Muscle layer of colon (tissue), 2 donors: ENCODE measurements at regions not wholly inside any gene's neighbourhood (a gene's known extent, or its start where the extent isn't known, plus 50 kb on each side); places are given as distances from the start of the nearest gene placed in this dataset.

Source experiments
- H3K27ac ChIP-seq: one replicate; pipeline ENCODE4 v1.7.0; 2013; ENCODE audit warnings: low read depth, mild to moderate bottlenecking, low read length, moderate library complexity
- H3K27me3 ChIP-seq, 2 donors: one replicate each; pipeline ENCODE4 v1.7.0; 2013; ENCODE audit warnings: low read length in 2 of 2, mild to moderate bottlenecking in 2 of 2; ENCODE audit not compliant: insufficient read depth in 2 of 2, control insufficient read depth in 1 of 2
- H3K36me3 ChIP-seq: one replicate; pipeline ENCODE4 v1.7.0; 2013; ENCODE audit warnings: mild to moderate bottlenecking, low read length; ENCODE audit not compliant: insufficient read depth
- H3K4me1 ChIP-seq: one replicate; pipeline ENCODE4 v1.7.0; 2013; ENCODE audit warnings: mild to moderate bottlenecking, low read length; ENCODE audit not compliant: insufficient read depth
- H3K4me3 ChIP-seq, 2 donors: one replicate each; pipeline ENCODE4 v1.7.0; 2013; ENCODE audit warnings: low read length in 2 of 2, low read depth in 1 of 2, mild to moderate bottlenecking in 1 of 2, moderate library complexity in 1 of 2
- H3K9ac ChIP-seq: one replicate; pipeline ENCODE4 v1.7.0; 2013; ENCODE audit warnings: low read length
- H3K9me3 ChIP-seq: one replicate; pipeline ENCODE4 v1.7.0; 2013; ENCODE audit warnings: mild to moderate bottlenecking, low read length
- donor health status: abdominal sarcoma.
- donor health status: Adenocarcinoma of cecum.

DNA sequence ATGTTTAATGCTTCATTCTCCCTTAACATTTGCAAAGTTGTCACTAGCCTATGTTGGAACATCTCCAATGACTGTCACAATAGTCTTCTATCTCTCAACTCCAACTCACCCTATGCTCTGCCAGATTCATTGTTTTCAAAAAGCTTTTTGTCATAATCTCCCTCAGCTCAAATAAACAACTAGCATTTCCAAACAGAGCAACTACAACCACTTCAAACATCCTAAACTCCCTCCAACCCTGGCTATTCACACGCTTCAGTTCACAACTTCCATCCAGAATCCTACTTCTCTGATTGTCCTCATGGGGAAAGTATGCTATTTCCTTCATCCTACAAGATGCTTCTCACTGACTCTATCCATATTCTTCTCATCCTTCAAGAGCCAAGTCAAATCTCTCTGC, 139.2 kb upstream of the VRK2 start:
- no peaks in the 10 kb centered on the region for H3K9me3 ChIP-seq
- H3K27me3 ChIP-seq: no peaks in the 10 kb centered on the region
- no peaks in the 10 kb centered on the region for H3K4me1 ChIP-seq
- H3K27ac ChIP-seq: no peak overlapping the region
- H3K36me3 ChIP-seq: no peaks in the 10 kb centered on the region
- H3K4me3 ChIP-seq: no peak overlapping the region
- no peak overlapping the region for H3K9ac ChIP-seq

DNA sequence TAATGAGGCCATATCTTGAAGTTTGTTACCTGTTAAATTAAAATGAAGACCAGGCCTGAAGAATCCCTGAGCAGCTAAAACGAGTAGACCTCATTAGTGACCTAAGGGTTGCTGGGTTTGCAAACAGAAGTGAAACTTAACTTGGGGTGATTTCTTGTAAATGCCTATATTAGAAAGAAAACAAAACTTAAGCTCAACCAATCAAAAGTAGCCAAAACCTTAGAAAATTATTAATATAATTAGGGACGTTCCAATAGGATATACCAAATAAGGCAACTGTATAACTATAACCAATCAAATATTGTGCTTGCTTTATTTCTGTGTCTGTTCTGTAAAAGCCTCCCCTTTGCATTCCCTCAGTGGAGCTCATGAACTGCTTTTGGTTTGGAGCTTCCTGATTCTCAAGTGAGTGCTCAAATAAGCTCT, 137.9 kb upstream of the VRK2 start:
- Histone ChIP-seq H3K4me1 (no peaks in the 10 kb centered on the region), H3K27ac (no peak overlapping the region), H3K9ac (no peak overlapping the region), H3K4me3 (no peak overlapping the region), H3K9me3 (no peaks in the 10 kb centered on the region), H3K27me3 (no peaks in the 10 kb centered on the region), H3K36me3 (no peaks in the 10 kb centered on the region)

DNA sequence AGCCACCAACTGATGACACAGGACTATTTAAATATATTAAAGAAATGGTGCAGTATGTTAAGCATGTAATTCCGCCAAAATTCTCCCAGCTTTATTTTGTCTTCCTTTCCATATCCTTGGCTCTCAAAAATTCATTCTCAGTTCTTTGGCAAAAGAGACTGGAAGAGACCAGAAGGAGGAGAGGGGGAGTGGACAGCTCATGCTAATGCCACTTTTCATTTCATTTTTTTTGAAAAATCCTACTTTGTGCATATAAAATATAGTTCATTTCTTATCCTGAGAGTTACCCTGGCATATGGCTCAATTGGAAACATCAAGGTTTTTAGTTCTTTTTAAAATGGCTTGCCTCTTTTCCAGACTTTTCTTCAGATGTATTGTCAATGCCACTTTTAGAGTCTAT, 128.5 kb upstream of the VRK2 start:
- no peak overlapping the region for H3K27ac ChIP-seq
- no peaks in the 10 kb centered on the region for H3K36me3 ChIP-seq
- no peak overlapping the region for H3K9ac ChIP-seq
- H3K27me3 ChIP-seq: no peaks in the 10 kb centered on the region
- H3K4me3 ChIP-seq: no peak overlapping the region
- H3K4me1 ChIP-seq: no peaks in the 10 kb centered on the region
- no peaks in the 10 kb centered on the region for H3K9me3 ChIP-seq

DNA sequence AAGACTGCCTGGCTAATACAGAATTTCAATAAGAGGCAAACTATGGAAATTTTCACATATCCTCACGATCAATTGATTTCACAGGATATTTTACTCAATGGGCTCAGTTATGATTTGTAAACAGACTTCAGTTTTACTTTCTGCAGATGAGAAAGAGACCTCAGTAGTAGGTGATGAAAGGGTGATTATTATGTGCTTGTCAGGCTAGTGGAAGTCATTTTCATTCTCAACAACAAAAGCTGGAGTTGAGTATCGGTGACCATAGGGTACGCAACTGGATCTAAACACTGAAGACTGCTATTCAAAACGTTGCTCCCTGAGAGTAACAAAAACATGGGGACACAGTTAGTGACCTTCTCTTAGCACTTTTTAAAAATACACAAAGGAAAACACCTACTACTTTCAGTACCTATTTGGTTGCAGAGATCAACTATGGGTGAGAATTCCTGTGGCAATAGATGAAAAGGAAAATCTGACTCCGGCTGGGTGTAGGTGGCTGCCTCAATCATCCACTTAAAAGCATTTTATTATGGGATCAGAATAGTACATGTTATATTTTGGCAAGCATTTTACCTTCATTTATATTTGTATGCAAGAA, 126.2 kb upstream of the VRK2 start:
- no peaks in the 10 kb centered on the region for H3K36me3 ChIP-seq

DNA sequence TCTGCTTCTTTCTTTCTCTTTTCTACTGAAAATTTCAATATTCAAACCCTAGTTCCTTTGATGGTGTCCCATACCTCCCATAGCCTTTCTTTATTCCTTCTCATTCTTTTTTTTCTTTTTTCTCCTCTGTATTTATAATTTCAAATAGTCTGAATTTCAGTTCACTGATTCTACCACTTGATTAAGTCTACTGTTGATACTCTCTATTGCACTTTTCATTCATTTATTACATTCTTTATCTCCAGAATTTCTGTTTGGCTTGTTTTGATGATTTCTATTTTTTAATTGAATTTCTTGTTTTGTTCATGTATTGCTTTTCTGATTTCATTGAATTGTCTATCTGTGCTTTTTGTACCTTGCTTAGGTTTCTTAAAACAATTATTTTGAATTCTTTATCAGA, 111.9 kb upstream of the VRK2 start:
- no peaks in the 10 kb centered on the region for H3K36me3 ChIP-seq
- H3K4me3 ChIP-seq: no peak overlapping the region
- H3K27ac ChIP-seq: no peak overlapping the region
- H3K4me1 ChIP-seq: no peaks in the 10 kb centered on the region
- no peak overlapping the region for H3K9ac ChIP-seq
- no peaks in the 10 kb centered on the region for H3K27me3 ChIP-seq
- no peaks in the 10 kb centered on the region for H3K9me3 ChIP-seq

More for the DNA sequence above, 126.2 kb upstream of the VRK2 start:
- Histone ChIP-seq H3K9ac (no peak overlapping the region), H3K9me3 (no peaks in the 10 kb centered on the region), H3K4me3 (no peak overlapping the region), H3K27me3 (no peaks in the 10 kb centered on the region), H3K4me1 (no peaks in the 10 kb centered on the region), H3K27ac (no peak overlapping the region)

DNA sequence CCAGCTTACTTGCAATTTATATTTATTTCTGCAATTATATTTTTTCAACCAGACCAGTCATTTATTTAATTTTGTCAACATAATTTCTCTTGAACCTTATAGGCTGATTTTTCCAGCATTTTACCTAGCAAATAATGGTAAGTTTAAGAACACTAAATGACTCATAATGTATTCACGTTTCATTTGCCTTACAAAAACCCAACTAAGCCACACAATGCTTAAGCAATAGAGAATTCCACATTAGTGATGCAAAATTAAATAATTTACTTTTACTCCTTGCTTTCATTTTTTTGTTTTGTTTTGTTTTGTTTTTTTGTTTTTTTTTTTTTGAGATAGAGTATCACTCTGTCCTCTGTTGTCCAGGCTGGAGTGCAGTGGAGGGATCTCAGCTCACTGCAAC, 110.4 kb upstream of the VRK2 start:
- Histone ChIP-seq H3K27ac (no peak overlapping the region), H3K4me1 (no peaks in the 10 kb centered on the region), H3K9ac (no peak overlapping the region), H3K36me3 (no peaks in the 10 kb centered on the region), H3K9me3 (no peaks in the 10 kb centered on the region), H3K4me3 (no peak overlapping the region), H3K27me3 (no peaks in the 10 kb centered on the region)

DNA sequence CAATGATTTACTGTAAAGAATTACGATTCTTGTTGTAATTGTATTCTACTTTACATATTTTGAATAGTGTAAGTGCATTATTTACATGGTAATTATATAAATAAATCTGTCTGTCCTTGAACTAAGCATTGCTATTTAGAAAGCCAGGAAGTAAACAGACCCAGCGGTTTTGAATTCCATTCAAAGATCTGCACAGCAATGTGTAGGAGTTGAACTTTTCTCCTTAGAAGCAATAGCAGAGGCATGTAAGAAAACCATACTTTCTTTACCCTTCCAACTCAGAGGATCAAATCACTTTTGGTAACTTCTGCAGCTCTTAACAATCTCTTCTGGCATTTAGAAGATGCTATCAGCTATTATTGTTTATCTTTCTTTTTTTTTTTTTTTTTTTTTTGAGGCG, 109.2 kb upstream of the VRK2 start:
- H3K36me3 ChIP-seq: no peaks in the 10 kb centered on the region
- H3K27me3 ChIP-seq: no peaks in the 10 kb centered on the region
- no peak overlapping the region for H3K27ac ChIP-seq
- H3K9ac ChIP-seq: no peak overlapping the region
- H3K4me1 ChIP-seq: no peaks in the 10 kb centered on the region
- H3K4me3 ChIP-seq: no peak overlapping the region
- H3K9me3 ChIP-seq: no peaks in the 10 kb centered on the region

DNA sequence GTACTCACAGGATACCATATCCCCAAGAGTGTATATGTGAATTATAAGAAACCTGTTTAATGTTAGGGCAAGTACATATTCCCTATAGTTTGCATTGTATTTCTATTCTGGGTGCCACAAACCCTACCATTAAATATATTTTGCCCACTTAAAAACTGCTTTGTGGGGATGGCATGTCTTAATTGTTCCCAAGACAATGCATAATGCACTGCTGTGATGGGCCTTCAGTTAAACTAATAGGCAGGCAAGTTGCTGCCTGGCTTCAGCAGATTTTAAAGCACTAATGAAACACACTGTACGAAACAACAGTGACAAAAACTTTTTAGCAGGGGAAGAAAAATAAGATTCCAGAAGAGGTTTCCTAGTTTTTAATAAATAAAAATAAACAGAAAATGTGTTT, 104.8 kb upstream of the VRK2 start:
- Histone ChIP-seq H3K27ac (no peak overlapping the region), H3K36me3 (no peaks in the 10 kb centered on the region), H3K9ac (no peak overlapping the region), H3K4me1 (no peaks in the 10 kb centered on the region), H3K9me3 (no peaks in the 10 kb centered on the region), H3K27me3 (no peaks in the 10 kb centered on the region), H3K4me3 (no peak overlapping the region)

DNA sequence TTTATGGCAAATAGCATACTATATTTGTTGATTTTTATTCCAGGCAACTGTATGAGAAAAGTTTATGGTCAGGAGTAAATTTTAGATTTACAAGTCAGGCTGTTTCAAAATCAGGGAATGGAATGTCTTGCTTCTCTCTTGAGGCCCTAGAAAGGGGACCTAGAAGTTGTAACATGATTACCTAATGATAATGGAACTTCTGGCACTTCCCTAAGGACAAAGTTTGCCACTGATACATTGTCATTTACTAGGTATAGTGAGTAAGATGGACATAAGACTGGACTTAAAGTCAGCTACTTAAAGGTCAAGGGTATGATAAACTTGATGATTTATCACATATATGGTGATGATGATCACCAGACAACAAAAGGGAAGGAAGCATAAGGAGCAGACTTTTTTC, 103.3 kb upstream of the VRK2 start:
- no peaks in the 10 kb centered on the region for H3K9me3 ChIP-seq
- no peak overlapping the region for H3K9ac ChIP-seq
- no peaks in the 10 kb centered on the region for H3K27me3 ChIP-seq
- H3K27ac ChIP-seq: no peak overlapping the region
- no peak overlapping the region for H3K4me3 ChIP-seq
- H3K4me1 ChIP-seq: no peaks in the 10 kb centered on the region
- H3K36me3 ChIP-seq: no peaks in the 10 kb centered on the region

DNA sequence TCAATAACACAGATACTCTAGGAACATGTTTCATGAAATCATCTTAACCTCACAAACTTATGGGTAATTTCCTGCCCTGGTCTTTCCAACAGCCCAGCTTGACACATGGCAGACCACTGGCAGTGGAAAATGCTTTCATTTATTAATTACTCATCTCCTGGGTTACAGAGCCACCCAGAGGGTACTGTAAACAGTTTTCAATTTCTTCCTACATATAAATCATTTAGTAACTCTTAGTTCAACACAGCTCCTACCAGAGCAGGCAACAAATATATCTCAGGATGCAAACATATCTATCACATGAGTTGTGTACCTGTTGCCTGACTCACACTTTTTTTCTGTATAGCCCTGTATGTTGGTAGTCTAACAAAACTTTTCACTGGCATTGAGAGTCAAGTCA, 99.2 kb upstream of the VRK2 start:
- no peak overlapping the region for H3K4me3 ChIP-seq
- H3K36me3 ChIP-seq: no peaks in the 10 kb centered on the region
- H3K27ac ChIP-seq: no peak overlapping the region
- H3K9me3 ChIP-seq: no peaks in the 10 kb centered on the region
- H3K4me1 ChIP-seq: no peaks in the 10 kb centered on the region
- H3K9ac ChIP-seq: no peak overlapping the region
- no peaks in the 10 kb centered on the region for H3K27me3 ChIP-seq

DNA sequence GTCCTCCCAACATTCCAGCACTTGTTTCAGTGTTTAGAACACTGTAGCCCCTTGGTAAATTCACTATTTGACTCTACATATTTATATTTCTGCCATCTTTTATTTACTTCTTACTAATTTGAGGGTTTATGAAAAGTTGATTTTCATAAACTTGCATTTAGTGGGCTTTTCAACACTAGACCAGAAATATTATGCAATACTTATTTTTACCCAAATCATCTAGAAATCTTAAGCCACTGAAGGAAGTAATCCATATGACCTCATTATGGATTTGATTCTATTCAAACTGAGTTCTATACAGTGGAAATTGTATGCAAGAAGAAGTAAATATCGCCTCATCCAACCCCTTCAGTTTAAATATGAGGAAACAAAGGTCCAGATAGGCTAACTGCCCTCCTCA, 92.6 kb upstream of the VRK2 start:
- H3K27ac ChIP-seq: no peak overlapping the region
- no peak overlapping the region for H3K9ac ChIP-seq
- no peaks in the 10 kb centered on the region for H3K27me3 ChIP-seq
- H3K4me1 ChIP-seq: no peaks in the 10 kb centered on the region
- no peaks in the 10 kb centered on the region for H3K9me3 ChIP-seq
- no peaks in the 10 kb centered on the region for H3K36me3 ChIP-seq
- H3K4me3 ChIP-seq: no peak overlapping the region

DNA sequence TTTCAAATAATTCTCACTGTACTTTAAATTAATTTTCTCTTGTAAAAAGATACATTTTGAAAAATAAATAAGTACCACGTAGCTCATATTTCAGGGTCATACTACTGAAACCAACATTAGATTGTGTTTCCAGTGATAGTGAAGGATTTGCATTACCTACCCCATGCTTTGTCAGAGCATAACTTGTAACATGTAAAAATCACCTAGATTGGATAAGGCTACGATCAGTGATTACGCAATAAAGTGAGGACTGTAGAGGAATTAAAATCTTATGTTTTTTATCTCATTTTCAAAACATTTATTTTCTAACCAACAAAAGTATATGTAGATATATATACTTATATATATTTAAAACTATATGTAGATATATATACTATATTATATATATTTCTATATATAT, 89.4 kb upstream of the VRK2 start:
- Histone ChIP-seq H3K36me3 (no peaks in the 10 kb centered on the region), H3K4me1 (no peaks in the 10 kb centered on the region), H3K27me3 (no peaks in the 10 kb centered on the region), H3K9me3 (no peaks in the 10 kb centered on the region), H3K4me3 (no peak overlapping the region), H3K9ac (no peak overlapping the region), H3K27ac (no peak overlapping the region)
